ENCODE measurements at regions not wholly inside any gene's neighbourhood (a gene's known extent, or its start where the extent isn't known, plus 50 kb on each side); places are given as distances from the start of the nearest gene placed in this dataset.
A peak's percentile ranks its signal among the peaks of the same experiment; 100 is the strongest.

DNA sequence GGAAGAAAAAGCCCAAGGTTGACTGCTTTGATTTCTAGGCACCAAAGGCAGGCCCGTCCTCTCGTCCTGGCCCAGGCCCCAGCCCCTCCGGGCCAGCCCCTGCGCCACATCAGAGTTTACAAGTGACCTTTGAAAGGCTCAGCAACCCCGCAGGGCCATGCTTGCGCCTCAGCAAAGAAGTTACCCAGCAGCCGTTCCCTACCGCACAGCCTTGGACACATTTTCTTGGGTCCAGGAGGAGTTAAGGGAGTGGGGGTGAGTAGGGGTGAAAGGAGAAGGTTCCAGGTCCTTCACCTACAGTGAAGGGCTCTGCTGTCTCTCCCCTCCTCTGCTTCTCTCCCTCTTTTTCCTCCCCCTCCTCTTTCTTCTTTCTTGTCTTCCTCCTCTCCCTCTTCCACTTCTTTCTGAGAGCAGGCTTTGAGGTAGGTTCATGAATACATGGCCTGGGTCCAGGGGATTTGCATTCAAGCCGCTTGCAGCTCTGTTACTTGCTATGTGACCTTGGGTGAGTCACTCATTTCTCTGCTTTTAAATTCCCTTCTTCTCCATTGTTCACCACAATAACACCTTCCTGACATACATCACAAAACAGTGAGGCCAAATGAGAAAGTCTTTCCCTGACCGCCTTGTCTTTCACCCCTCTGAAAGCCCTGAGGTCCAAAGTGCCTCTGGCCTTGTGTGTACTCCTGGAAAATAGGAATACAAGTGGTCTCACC lies 223.3 kb upstream of the TPRG1 start:
- CTCF ChIA-PET, result interaction anchor here (1.5 kb wide), 1 partner anchor 9 kb away, joined by 5 read pairs; no protein-coding TSS in a partner anchor
- H3K4me3 ChIP-seq (ENCODE audit: low read length), result no peak overlapping the region
- no peaks in the 10 kb centered on the region for H3K27me3 ChIP-seq (ENCODE audit: insufficient read depth, low read length, poor library complexity, severe bottlenecking)
- no peak overlapping the region for H3K27ac Mint-ChIP-seq
- H3K9me3 Mint-ChIP-seq, result no peaks in the 10 kb centered on the region
- H3K4me3 Mint-ChIP-seq, result no peak overlapping the region
- no peaks in the 10 kb centered on the region for H3K9me3 ChIP-seq (ENCODE audit: low read length)
- H3K4me1 Mint-ChIP-seq, result no peaks in the 10 kb centered on the region
- no peak overlapping the region for H3K27ac ChIP-seq (ENCODE audit: low read depth, low read length)
- H3K36me3 Mint-ChIP-seq, result peaks cover 0 to 17% (median 2%) of the 10 kb centered on the region in 3 donors
- DNase-seq, result no peak
- no peaks in the 10 kb centered on the region for H3K36me3 ChIP-seq (ENCODE audit: insufficient read depth, low read length)
- H3K27me3 Mint-ChIP-seq, result peaks cover 4 to 15% of the 10 kb centered on the region in 2 donors
- H3K4me1 ChIP-seq (ENCODE audit: insufficient read depth, low read length), result no peaks in the 10 kb centered on the region
- POLR2A ChIA-PET, result no interaction called here

DNA sequence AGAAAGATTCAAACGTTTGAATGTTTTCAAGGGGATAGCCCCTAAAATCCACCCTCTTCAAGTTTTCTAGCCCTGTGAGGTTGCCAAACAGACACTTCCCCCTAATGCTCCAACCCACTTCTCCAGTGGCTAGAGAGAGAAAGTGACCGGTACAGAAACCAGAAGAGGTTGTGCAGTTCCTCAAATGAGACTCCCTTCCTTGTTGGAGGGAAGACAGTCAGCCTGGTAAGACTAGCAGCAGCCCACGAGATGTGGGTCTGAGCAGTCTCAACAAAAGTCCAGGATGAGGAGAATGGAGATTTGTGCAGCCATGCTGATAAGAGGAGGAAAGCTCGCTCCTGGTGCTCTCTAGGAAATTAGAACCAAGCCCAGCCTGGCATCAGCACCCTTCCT lies 222.8 kb upstream of the TPRG1 start:
- no peaks in the 10 kb centered on the region for H3K36me3 ChIP-seq (ENCODE audit: insufficient read depth, low read length)
- no peaks in the 10 kb centered on the region for H3K27me3 ChIP-seq (ENCODE audit: insufficient read depth, low read length, poor library complexity, severe bottlenecking)
- H3K4me1 Mint-ChIP-seq, result no peaks in the 10 kb centered on the region
- H3K36me3 Mint-ChIP-seq, result peaks cover 0 to 14% (median 2%) of the 10 kb centered on the region in 3 donors
- H3K9me3 ChIP-seq (ENCODE audit: low read length), result no peaks in the 10 kb centered on the region
- peaks cover 4 to 15% of the 10 kb centered on the region in 2 donors for H3K27me3 Mint-ChIP-seq
- no peak overlapping the region for H3K27ac Mint-ChIP-seq
- ChIA-PET POLR2A (no interaction called here), CTCF (no interaction called here)
- no peak overlapping the region for H3K4me3 ChIP-seq (ENCODE audit: low read length)
- no peak for DNase-seq
- no peaks in the 10 kb centered on the region for H3K9me3 Mint-ChIP-seq
- no peak overlapping the region for H3K27ac ChIP-seq (ENCODE audit: low read depth, low read length)
- no peak overlapping the region for H3K4me3 Mint-ChIP-seq
- no peaks in the 10 kb centered on the region for H3K4me1 ChIP-seq (ENCODE audit: insufficient read depth, low read length)

DNA sequence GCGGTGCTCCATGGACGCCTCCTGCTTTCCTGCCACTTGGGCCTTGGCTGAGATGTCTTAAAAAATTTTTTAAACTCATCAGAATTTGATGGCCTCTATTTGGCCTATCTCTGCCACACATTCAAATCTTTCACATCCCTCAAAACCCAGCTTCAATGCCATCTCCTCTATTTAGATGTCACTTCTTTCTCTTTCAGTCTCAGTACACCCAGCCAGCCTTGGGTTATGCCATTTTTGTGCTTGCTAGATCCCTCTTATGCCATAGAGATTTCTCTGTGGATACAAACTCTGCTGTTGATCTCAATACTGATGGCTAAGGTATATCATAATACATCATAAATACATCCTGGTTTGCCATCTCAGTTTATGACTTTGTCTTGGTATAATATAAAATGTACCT lies 222.3 kb upstream of the TPRG1 start:
- no peak for DNase-seq
- Histone ChIP-seq H3K36me3 (ENCODE audit: insufficient read depth, low read length) (no peaks in the 10 kb centered on the region), H3K9me3 (ENCODE audit: low read length) (no peaks in the 10 kb centered on the region), H3K4me3 (ENCODE audit: low read length) (no peak overlapping the region), H3K27ac (ENCODE audit: low read depth, low read length) (no peak overlapping the region), H3K4me1 (ENCODE audit: insufficient read depth, low read length) (no peaks in the 10 kb centered on the region), H3K27me3 (ENCODE audit: insufficient read depth, low read length, poor library complexity, severe bottlenecking) (no peaks in the 10 kb centered on the region)
- no peak overlapping the region for H3K4me3 Mint-ChIP-seq
- ChIA-PET CTCF (no interaction called here), POLR2A (no interaction called here)
- no peaks in the 10 kb centered on the region for H3K9me3 Mint-ChIP-seq
- peaks cover 0 to 10% (median 2%) of the 10 kb centered on the region in 3 donors for H3K36me3 Mint-ChIP-seq
- peak overlapping the region in 1 of 8 donors; percentile 2 for H3K27ac Mint-ChIP-seq
- H3K4me1 Mint-ChIP-seq, result no peaks in the 10 kb centered on the region
- H3K27me3 Mint-ChIP-seq, result peaks cover 2 to 15% of the 10 kb centered on the region in 2 donors

DNA sequence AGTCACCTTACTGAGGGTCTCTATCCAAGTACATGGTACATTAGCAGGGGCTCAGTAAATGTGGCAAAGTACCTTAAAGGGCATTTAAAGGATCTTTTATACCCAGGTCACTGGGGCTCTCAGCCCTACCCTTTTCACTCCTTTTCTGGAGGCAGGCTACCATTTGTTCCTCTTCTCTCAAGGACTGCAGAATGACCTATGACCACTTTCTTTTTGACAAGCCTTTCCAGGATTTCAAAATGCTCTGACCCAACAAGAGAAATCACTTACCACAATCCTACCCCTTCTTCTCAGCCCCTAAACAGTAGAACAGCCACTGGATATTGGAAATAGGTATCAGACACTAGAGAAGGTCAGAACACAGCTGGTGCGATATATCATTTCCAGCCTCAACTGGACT lies 221.8 kb upstream of the TPRG1 start:
- Histone ChIP-seq H3K36me3 (ENCODE audit: insufficient read depth, low read length) (no peaks in the 10 kb centered on the region), H3K9me3 (ENCODE audit: low read length) (no peaks in the 10 kb centered on the region), H3K4me3 (ENCODE audit: low read length) (no peak overlapping the region), H3K27me3 (ENCODE audit: insufficient read depth, low read length, poor library complexity, severe bottlenecking) (no peaks in the 10 kb centered on the region), H3K4me1 (ENCODE audit: insufficient read depth, low read length) (no peaks in the 10 kb centered on the region), H3K27ac (ENCODE audit: low read depth, low read length) (no peak overlapping the region)
- Mint-ChIP-seq H3K27me3 (peaks cover 2 to 15% of the 10 kb centered on the region in 2 donors), H3K36me3 (peaks cover 0 to 8% (median 2%) of the 10 kb centered on the region in 3 donors), H3K4me1 (no peaks in the 10 kb centered on the region), H3K4me3 (no peak overlapping the region), H3K27ac (peak overlapping the region in 1 of 8 donors; percentile 30), H3K9me3 (no peaks in the 10 kb centered on the region)
- CTCF ChIA-PET, result interaction anchor here (1.1 to 8.4 kb wide), 2 partner anchors 92 to 1212 kb away, joined by 3 to 298 read pairs; no protein-coding TSS in a partner anchor
- POLR2A ChIA-PET, result no interaction called here
- DNase-seq, result no peak

DNA sequence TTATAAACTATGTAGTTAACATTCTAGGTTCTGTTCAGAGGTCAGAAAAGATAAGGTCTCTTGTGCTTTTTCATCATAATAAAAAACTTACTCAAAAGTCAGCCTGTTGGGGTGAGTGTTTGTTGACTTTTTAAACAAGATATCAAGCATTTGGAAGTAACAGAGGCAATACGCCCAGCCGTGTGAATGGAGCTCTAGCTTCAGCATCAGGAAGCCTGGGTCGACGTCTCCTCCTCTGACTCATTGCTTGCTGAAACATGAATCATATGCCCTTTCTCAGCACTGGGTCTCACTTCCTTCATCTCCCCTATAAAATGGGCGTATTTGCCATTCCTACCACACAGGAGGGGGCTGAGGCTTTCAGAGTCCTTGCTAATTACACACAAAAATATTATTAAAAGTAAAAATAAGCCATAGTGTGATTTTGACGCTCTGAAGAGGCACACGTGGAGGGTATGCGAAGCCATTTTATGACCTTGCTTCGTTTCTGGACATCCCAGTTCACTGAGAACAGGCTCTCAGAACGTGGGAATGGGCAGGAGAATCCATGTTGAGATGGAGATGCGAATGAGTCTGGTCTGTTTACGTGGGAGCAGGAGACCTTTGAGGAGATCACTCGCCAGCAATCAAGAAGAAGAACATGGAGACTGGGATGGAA lies 220.8 kb upstream of the TPRG1 start:
- H3K36me3 Mint-ChIP-seq, result peaks cover 0 to 3% (median 0%) of the 10 kb centered on the region in 3 donors
- ChIA-PET POLR2A (no interaction called here), CTCF (interaction anchor here (1.1 to 8.4 kb wide), 2 partner anchors 91 to 1213 kb away, joined by 3 to 298 read pairs; no protein-coding TSS in a partner anchor)
- Histone ChIP-seq H3K27me3 (ENCODE audit: insufficient read depth, low read length, poor library complexity, severe bottlenecking) (no peaks in the 10 kb centered on the region), H3K27ac (ENCODE audit: low read depth, low read length) (no peak overlapping the region), H3K36me3 (ENCODE audit: insufficient read depth, low read length) (no peaks in the 10 kb centered on the region), H3K4me1 (ENCODE audit: insufficient read depth, low read length) (no peaks in the 10 kb centered on the region), H3K4me3 (ENCODE audit: low read length) (no peak overlapping the region), H3K9me3 (ENCODE audit: low read length) (no peaks in the 10 kb centered on the region)
- no peaks in the 10 kb centered on the region for H3K4me1 Mint-ChIP-seq
- no peaks in the 10 kb centered on the region for H3K9me3 Mint-ChIP-seq
- no peak for DNase-seq
- peaks cover 2 to 15% of the 10 kb centered on the region in 2 donors for H3K27me3 Mint-ChIP-seq
- peak overlapping the region in 2 of 8 donors; percentile 42 to 70 for H3K27ac Mint-ChIP-seq
- peak overlapping the region in 1 of 7 donors; percentile 32 for H3K4me3 Mint-ChIP-seq

DNA sequence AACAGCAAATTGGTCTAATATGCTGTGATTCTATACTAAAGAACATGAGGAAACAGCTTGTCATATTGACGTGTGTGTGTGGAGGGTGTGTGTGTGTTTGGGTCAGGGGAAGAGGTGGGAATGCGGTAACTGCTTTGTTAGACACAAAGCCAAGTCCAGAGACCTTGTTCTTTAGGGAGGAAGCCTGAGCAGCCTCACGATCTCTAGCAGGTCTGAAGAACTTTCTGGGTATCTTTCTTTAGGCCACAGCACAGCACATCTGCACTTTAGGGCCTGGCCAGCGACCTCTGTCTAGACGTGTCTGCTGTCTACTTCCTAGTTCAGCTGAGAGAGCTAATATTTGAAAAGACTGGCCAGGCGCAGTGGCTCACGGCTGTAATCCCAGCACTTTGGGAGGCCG lies 220.0 kb upstream of the TPRG1 start:
- Histone ChIP-seq H3K36me3 (ENCODE audit: insufficient read depth, low read length) (no peaks in the 10 kb centered on the region), H3K27ac (ENCODE audit: low read depth, low read length) (no peak overlapping the region), H3K4me3 (ENCODE audit: low read length) (no peak overlapping the region), H3K9me3 (ENCODE audit: low read length) (no peaks in the 10 kb centered on the region), H3K27me3 (ENCODE audit: insufficient read depth, low read length, poor library complexity, severe bottlenecking) (no peaks in the 10 kb centered on the region), H3K4me1 (ENCODE audit: insufficient read depth, low read length) (no peaks in the 10 kb centered on the region)
- H3K27me3 Mint-ChIP-seq, result peaks cover 2 to 13% of the 10 kb centered on the region in 2 donors
- POLR2A ChIA-PET, result no interaction called here
- DNase-seq, result no peak
- no peaks in the 10 kb centered on the region for H3K9me3 Mint-ChIP-seq
- no peaks in the 10 kb centered on the region for H3K4me1 Mint-ChIP-seq
- CTCF ChIA-PET, result interaction anchor here (0.9 to 8.4 kb wide), 3 partner anchors 23 to 1213 kb away, joined by 3 to 298 read pairs (median 4); partner anchors contain the start of gene BCL6
- H3K27ac Mint-ChIP-seq, result peak overlapping the region in 1 of 8 donors; percentile 54
- H3K4me3 Mint-ChIP-seq, result no peak overlapping the region
- peaks cover 0 to 3% (median 0%) of the 10 kb centered on the region in 3 donors for H3K36me3 Mint-ChIP-seq

DNA sequence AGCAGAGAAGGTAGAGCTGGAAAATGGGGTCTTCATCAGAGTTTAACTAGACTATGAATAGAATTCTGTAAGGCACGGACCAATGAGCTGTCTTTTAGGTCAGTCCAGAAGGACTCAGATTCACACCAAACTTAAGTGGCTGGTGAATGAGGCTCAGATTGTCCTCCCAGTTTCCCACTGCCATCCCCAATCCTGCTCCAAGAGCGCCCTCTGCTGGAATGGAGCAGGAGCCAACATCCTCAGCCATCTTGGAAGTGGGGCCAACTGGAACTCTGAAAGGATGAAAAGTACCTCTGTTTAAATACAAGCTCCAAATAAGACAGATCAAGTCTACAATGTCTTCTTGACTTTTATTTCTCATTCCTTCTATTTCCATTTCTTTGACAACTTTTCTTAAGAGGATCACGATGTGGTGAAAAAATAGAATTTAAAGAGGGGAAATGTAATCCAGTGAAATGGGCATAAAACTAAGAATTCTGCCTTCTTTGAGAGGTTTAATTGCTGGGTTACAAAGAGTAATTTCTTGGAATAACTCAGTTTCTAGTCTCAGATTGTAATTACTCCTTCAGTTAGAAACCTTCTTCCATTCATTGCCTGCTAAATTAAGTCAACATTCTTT lies 217.1 kb upstream of the TPRG1 start:
- H3K36me3 ChIP-seq (ENCODE audit: insufficient read depth, low read length), result no peaks in the 10 kb centered on the region
- H3K4me3 Mint-ChIP-seq, result no peak overlapping the region
- ChIA-PET CTCF (interaction anchor here (0.7 to 8.4 kb wide), 31 partner anchors 10 to 1638 kb away, joined by 3 to 298 read pairs (median 4); partner anchors contain the start of gene BCL6), POLR2A (interaction anchor here (4.5 kb wide), 1 partner anchor 1215 kb away, joined by 41 read pairs; no protein-coding TSS in a partner anchor)
- peak; percentile 54 to 77 (median 56) for DNase-seq
- H3K9me3 Mint-ChIP-seq, result no peaks in the 10 kb centered on the region
- no peaks in the 10 kb centered on the region for H3K27me3 Mint-ChIP-seq
- H3K4me3 ChIP-seq (ENCODE audit: low read length), result no peak overlapping the region
- no peaks in the 10 kb centered on the region for H3K36me3 Mint-ChIP-seq
- no peaks in the 10 kb centered on the region for H3K4me1 Mint-ChIP-seq
- peak overlapping the region in 1 of 8 donors; percentile 42 for H3K27ac Mint-ChIP-seq
- no peak overlapping the region for H3K27ac ChIP-seq (ENCODE audit: low read depth, low read length)
- no peaks in the 10 kb centered on the region for H3K27me3 ChIP-seq (ENCODE audit: insufficient read depth, low read length, poor library complexity, severe bottlenecking)
- H3K4me1 ChIP-seq (ENCODE audit: insufficient read depth, low read length), result no peaks in the 10 kb centered on the region
- H3K9me3 ChIP-seq (ENCODE audit: low read length), result no peaks in the 10 kb centered on the region

DNA sequence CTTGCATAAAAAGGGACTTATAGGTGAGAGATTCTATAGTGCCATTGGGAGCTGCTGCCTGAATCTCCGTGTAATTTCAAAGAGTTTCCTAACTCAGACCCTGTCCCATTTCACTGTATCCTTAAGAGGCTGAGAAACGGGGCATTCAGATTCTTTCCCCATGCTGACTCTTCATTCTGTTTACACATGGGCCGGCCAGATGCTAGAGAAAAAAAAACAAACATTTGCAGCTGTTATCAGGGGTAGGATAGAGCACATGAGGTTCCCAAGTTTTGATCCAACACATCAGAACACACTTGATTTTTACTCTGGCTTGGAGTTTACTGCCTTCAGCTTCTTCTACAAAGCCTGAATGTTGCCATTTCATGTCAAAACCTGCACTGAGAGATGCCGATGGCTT lies 215.9 kb upstream of the TPRG1 start:
- H3K9me3 ChIP-seq (ENCODE audit: low read length), result no peaks in the 10 kb centered on the region
- Mint-ChIP-seq H3K9me3 (no peaks in the 10 kb centered on the region), H3K4me3 (no peak overlapping the region), H3K36me3 (no peaks in the 10 kb centered on the region), H3K27me3 (no peaks in the 10 kb centered on the region), H3K27ac (no peak overlapping the region), H3K4me1 (no peaks in the 10 kb centered on the region)
- H3K36me3 ChIP-seq (ENCODE audit: insufficient read depth, low read length), result no peaks in the 10 kb centered on the region
- no peak overlapping the region for H3K27ac ChIP-seq (ENCODE audit: low read depth, low read length)
- ChIA-PET POLR2A (interaction anchor here (0.6 to 4.5 kb wide), 3 partner anchors 77 to 1216 kb away, joined by 3 to 41 read pairs (median 4); no protein-coding TSS in a partner anchor), CTCF (interaction anchor here (0.8 to 8.4 kb wide), 17 partner anchors 8 to 1639 kb away, joined by 3 to 298 read pairs (median 4); partner anchors contain the start of gene BCL6)
- no peak overlapping the region for H3K4me3 ChIP-seq (ENCODE audit: low read length)
- no peaks in the 10 kb centered on the region for H3K27me3 ChIP-seq (ENCODE audit: insufficient read depth, low read length, poor library complexity, severe bottlenecking)
- no peak for DNase-seq
- no peaks in the 10 kb centered on the region for H3K4me1 ChIP-seq (ENCODE audit: insufficient read depth, low read length)
